ENCODE measurements at regions not wholly inside any gene's neighbourhood (a gene's known extent, or its start where the extent isn't known, plus 50 kb on each side); places are given as distances from the start of the nearest gene placed in this dataset.

DNA sequence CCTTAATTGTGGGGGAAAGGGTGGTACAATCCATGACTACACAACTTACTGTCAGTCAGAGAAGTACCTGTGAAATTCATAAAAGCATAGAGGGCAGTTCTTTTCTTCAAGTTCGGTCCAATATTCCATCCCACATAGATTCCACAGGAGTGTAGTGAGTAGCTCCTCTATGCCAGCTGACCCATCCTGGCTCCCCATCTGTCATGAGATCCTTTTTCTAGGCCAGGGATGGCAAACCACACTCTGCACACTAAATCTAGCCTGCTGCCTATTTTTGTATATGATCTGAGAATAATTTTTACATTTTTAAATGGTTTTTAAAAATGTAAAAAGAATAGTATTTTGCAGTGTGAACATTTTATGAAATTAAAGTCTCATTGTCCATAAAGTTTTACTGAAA is 107.0 kb upstream of the TSPAN2 start:
- CTCF ChIA-PET: no interaction called here
- DNase-seq: no peak
- Mint-ChIP-seq H3K27ac (no peak overlapping the region), H3K9me3 (no peaks in the 10 kb centered on the region), H3K4me3 (no peak overlapping the region), H3K4me1 (ENCODE audit: low read depth) (no peaks in the 10 kb centered on the region), H3K36me3 (no peaks in the 10 kb centered on the region), H3K27me3 (peaks cover 29% of the 10 kb centered on the region)
- intact Hi-C loops (cut with micrococcal nuclease): no loop called here
- POLR2A ChIA-PET: no interaction called here

DNA sequence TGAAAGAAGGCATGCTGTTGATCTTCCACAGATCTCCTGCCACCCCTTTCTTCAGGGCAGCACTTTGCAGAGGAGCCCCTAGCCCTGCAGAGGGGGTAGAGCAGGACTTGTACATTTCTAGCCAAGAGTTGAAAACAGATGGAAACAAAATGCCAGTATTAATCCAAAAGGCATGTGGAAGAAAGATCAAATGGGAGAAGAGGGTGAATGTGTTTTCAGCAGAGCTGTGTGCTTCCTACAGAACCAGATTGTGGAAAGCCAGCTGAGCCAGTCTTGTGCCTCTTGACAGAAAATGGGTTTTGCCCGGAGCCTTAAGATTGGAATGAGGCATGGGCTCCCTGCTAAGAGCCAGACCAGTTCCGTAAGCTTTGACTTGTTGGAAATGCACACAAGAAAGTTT is 105.2 kb upstream of the TSPAN2 start:
- POLR2A ChIA-PET: no interaction called here
- Mint-ChIP-seq H3K27ac (no peak overlapping the region), H3K27me3 (peaks cover 23% of the 10 kb centered on the region), H3K4me3 (no peak overlapping the region), H3K36me3 (no peaks in the 10 kb centered on the region), H3K4me1 (ENCODE audit: low read depth) (no peaks in the 10 kb centered on the region), H3K9me3 (no peaks in the 10 kb centered on the region)
- no peak for DNase-seq
- intact Hi-C loops (cut with micrococcal nuclease): no loop called here
- CTCF ChIA-PET: no interaction called here

DNA sequence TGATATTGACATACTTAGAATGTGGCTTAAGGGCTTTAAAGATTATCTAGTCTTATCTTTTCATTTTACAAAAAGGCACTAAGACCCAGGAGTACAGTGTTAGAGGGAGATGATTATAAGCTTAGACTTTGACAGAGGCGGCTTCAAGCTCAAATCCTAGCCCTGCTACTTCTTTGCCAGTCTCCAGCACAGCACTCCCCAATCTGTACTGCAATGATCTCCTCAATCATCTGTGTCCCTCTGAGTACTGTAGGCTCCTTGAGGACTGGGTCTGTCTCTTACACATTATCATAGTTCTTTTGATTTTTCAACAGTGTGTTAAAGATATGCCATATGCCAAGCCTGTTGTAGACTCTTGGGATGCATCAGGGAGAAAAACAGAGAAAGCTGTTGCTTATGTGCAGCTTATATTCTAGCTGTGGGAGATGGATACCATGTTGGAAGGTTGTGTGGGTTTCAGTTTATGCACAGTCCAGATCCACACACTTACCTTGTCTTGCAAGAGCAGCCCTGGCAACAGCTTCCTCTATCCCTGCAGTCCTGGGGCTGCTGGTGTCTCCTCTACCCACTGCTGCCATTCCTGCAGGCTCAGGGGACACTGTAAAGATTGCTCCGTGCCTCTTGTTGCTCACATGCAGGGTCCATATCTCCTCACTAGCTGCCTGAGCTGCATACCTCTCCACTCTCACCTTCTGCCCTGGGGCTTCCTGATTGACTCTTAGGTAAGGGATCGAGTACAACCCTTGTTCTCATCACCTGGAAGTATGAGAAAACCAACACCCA is 103.9 kb upstream of the TSPAN2 start:
- ChIA-PET POLR2A (no interaction called here), CTCF (no interaction called here)
- Mint-ChIP-seq H3K4me3 (no peak overlapping the region), H3K9me3 (no peaks in the 10 kb centered on the region), H3K36me3 (no peaks in the 10 kb centered on the region), H3K27me3 (peaks cover 18% of the 10 kb centered on the region), H3K4me1 (ENCODE audit: low read depth) (no peaks in the 10 kb centered on the region), H3K27ac (no peak overlapping the region)
- no peak for DNase-seq
- intact Hi-C loops (cut with micrococcal nuclease): no loop called here

DNA sequence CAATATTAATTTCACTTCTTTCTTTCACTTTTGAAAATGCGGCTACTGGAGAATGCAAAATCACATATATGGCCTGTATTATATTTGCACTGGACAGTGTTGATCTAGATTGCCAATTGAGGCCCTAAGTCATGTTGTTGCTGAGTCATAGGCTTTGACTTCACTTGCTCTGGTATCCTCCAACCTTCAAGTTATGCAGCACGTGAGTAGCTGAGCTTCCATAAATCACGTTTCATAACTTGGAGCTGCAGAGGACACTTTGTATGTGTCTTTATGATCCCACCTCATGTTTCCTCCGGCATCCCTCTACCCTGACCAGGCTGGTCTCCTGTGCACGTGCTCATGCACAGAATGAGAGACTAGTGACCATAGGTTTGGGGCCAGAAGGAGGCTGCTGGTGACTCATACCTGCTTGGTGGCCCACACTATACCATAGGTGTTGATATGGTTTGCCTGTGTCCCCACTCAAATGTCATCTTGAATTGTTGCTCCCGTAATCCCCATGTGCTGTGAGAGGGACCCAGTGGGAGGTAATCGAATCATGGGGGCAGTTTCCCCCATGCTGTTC is 103.0 kb upstream of the TSPAN2 start:
- no peaks in the 10 kb centered on the region for H3K9me3 Mint-ChIP-seq
- H3K27me3 Mint-ChIP-seq: peaks cover 12% of the 10 kb centered on the region

DNA sequence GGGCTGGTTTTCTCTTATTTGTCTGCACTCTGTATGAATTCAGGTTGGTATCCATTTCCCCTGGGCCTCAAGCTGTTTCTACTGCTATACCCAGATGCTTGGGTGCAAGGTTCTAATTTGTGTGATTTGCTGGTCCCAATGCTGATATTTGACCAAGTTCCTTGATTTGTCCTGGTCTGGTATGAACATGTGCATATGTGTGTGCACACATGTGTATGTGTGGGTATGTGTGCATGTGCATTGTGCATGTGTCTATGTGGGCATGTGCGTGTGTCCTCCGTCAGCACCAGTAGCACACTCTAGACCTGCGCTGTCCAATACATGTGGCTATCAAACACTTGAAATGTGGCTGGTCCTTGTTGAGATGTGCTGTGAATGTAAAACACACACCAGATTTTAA is 102.4 kb upstream of the TSPAN2 start:
- H3K27me3 Mint-ChIP-seq: peaks cover 8% of the 10 kb centered on the region
- ChIA-PET CTCF (no interaction called here), POLR2A (no interaction called here)
- intact Hi-C loops (cut with micrococcal nuclease): no loop called here
- H3K4me3 Mint-ChIP-seq: no peak overlapping the region
- no peaks in the 10 kb centered on the region for H3K9me3 Mint-ChIP-seq
- no peak overlapping the region for H3K27ac Mint-ChIP-seq
- no peaks in the 10 kb centered on the region for H3K36me3 Mint-ChIP-seq
- DNase-seq: no peak
- H3K4me1 Mint-ChIP-seq (ENCODE audit: low read depth): no peaks in the 10 kb centered on the region

More for the DNA sequence above, 103.0 kb upstream of the TSPAN2 start:
- H3K36me3 Mint-ChIP-seq: no peaks in the 10 kb centered on the region
- no peak overlapping the region for H3K4me3 Mint-ChIP-seq
- ChIA-PET POLR2A (no interaction called here), CTCF (no interaction called here)
- H3K27ac Mint-ChIP-seq: no peak overlapping the region
- intact Hi-C loops (cut with micrococcal nuclease): no loop called here
- no peaks in the 10 kb centered on the region for H3K4me1 Mint-ChIP-seq (ENCODE audit: low read depth)
- no peak for DNase-seq

DNA sequence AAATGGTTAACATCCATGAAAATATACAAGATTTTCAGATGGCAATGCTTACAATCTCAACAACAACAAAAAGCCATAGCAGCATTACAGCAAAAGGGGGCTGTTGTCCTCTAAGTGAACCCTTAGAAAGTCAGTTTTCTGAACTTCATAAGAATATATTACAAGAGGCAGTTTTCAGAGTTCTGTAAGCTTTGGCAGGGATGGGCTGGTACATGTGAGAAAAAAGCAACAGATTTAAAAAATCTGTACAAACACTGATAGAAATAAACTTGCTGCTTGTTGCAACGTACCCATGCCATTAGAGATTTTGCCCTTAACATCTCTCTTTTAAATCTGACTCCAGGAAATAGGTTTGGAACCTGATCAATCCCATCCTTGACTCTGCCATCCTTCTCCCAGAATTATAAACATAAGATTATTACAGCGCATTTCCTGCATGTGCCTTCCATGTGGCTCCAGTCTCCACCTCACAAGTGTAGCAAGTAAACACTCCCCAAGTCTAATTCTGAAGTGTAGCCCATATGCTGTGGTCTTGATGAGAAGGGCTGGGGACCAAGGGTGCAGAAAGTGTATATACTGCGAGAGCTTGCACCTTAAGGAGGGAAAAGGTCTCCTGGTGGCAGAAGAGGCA is 101.4 kb upstream of the TSPAN2 start:
- Mint-ChIP-seq H3K4me3 (no peak overlapping the region), H3K36me3 (no peaks in the 10 kb centered on the region), H3K9me3 (no peaks in the 10 kb centered on the region), H3K27me3 (peaks cover 8% of the 10 kb centered on the region), H3K4me1 (ENCODE audit: low read depth) (no peaks in the 10 kb centered on the region), H3K27ac (no peak overlapping the region)
- intact Hi-C loops (cut with micrococcal nuclease): no loop called here
- DNase-seq: no peak
- POLR2A ChIA-PET: interaction anchor here (0.5 kb wide), 1 partner anchor 61 kb away, joined by 3 read pairs; no protein-coding TSS in a partner anchor
- CTCF ChIA-PET: no interaction called here

DNA sequence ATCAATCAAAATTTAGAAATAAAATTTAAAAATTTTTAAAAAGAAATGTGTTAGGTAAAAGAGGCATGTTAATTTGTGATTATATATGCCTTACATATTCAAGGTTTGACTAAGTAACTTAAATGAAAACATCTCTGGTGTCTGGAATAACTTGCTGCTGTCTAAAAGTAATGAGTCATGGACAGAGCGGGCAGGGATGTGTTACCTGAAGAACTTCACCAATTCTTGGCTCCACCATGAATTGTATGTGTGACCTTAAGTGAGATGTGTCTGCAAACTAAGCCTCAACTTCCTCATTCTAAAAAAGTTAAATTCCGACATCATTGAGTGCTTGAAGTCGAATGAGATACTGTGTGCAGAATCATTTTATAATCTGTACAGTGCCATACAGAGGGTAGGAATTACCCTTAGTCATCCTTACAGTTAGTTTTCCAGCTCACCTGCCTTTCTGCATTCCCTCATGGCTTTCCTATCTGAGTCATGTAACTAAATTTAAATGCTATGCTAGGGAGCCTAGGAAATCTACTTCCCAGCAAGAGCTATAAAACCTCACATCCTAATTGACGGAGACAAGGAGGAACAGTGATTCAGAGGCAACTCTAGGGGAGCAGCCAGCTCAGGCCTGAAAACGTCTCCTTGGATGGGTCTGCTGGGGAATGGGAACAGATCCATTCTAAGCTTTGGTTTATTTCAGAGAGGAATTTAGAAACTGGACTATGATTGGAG is 100.7 kb upstream of the TSPAN2 start:
- Mint-ChIP-seq H3K4me1 (ENCODE audit: low read depth) (peaks cover 4% of the 10 kb centered on the region), H3K36me3 (no peaks in the 10 kb centered on the region), H3K9me3 (no peaks in the 10 kb centered on the region), H3K27me3 (peaks cover 5% of the 10 kb centered on the region), H3K27ac (no peak overlapping the region), H3K4me3 (no peak overlapping the region)
- POLR2A ChIA-PET: interaction anchor here (0.5 kb wide), 1 partner anchor 61 kb away, joined by 3 read pairs; no protein-coding TSS in a partner anchor
- intact Hi-C loops (cut with micrococcal nuclease): no loop called here
- no peak for DNase-seq
- CTCF ChIA-PET: no interaction called here

DNA sequence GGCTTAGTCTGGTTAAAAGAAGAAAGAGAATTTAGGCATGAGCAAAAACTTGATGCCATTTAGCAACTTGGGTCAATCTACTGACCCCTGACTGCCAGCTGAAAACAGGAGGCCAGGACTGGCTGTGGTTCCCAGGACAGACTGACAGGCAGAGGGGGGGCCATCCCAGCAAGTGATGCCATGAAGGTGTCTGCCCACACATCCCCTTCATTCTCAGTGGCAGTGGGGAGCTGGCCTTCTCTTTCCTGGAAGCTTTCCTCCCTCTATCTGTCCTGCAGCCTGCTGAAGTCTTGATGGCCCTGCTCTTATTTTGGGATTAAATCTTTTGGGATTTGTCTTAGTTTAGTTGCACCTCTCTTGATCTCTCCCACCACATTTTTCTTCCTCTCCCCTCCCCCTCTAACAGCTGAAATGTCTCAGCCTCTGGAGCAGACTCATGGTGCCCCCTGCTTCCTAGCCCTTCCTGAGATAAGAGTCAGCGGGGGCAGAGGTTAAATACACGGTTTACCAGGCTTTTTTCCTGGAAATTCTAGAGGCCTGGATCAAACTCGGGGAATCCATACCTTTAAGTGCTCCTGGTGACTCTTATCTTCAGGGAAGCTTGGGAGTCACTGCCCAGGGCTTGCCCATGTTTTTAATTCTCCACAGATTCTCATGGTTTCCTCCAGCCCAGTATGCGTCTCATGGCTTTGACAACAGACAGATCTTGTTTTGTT is 99.5 kb upstream of the TSPAN2 start:
- no peak overlapping the region for H3K4me3 Mint-ChIP-seq
- ChIA-PET POLR2A (no interaction called here), CTCF (no interaction called here)
- no peak overlapping the region for H3K27ac Mint-ChIP-seq
- H3K9me3 Mint-ChIP-seq: no peaks in the 10 kb centered on the region
- H3K27me3 Mint-ChIP-seq: no peaks in the 10 kb centered on the region
- intact Hi-C loops (cut with micrococcal nuclease): no loop called here
- H3K36me3 Mint-ChIP-seq: no peaks in the 10 kb centered on the region
- DNase-seq: no peak
- H3K4me1 Mint-ChIP-seq (ENCODE audit: low read depth): peaks cover 10% of the 10 kb centered on the region

DNA sequence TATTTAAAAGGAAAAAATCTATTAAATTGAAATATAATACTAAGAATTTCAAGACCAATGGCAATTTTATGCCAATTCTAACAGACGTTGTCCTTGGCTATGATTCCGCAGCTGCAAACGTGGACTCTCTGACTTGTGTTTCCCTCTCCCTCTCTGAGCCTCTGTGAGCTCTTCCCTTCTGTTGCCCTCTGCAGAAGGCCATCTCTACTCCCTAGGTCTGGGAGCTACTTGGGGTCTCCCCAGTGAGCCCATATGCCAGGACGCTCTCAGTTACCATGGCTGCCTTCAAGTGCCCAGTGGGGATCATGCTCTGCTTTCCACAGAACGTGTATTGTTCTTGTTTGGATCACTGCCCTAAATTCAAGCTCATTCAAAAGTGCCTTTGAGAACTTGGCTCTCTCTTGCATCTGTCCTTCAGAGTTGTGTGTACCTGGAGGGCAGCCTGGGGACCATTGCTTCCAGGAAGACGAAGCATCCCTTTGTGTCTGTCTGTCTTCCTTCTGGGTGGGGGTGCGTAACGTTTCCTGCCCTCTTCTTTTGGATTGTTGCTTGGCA is 97.5 kb upstream of the TSPAN2 start:
- ChIA-PET POLR2A (no interaction called here), CTCF (no interaction called here)
- DNase-seq: no peak
- peaks cover 10% of the 10 kb centered on the region for H3K4me1 Mint-ChIP-seq (ENCODE audit: low read depth)
- H3K36me3 Mint-ChIP-seq: no peaks in the 10 kb centered on the region
- no peak overlapping the region for H3K4me3 Mint-ChIP-seq
- H3K27ac Mint-ChIP-seq: no peak overlapping the region
- H3K9me3 Mint-ChIP-seq: no peaks in the 10 kb centered on the region
- no peaks in the 10 kb centered on the region for H3K27me3 Mint-ChIP-seq
- intact Hi-C loops (cut with micrococcal nuclease): no loop called here

DNA sequence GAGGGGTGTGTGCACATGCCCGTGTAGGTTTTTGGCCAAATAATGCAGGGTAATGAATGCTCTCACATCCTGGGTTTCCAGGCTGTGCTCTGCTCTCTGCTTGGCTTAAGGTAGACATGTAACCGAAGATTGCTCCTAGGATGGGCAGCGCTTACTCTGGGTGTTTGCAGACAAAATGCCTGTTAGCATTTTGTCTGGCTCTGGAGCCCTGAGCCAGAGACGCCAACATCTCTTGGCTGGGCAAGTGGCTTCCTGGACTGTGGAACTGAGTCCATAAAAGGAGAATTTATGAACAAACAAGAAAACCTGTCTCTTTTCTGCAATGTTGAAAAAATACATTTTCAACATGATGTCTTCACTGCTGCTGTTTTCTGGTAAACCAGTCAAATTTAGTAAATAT is 96.0 kb upstream of the TSPAN2 start:
- no peaks in the 10 kb centered on the region for H3K36me3 Mint-ChIP-seq

DNA sequence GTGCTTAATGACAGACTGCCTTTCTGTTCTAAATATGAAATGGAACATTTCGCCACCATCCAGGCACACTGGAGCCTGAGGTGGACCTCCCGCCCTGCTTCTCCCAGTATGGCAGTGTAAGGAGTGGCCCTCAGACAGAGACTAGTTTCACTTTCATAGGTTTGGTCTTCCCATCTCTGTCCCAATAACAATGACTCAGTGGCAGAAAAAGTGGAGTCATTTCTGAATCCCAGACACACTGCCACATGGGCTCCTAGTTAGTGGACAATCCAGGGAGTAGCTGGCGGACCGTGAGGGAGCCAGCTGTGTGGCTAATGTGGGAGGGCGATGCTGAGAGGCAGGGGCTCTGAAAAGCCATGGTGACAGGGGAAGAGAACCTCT is 95.6 kb upstream of the TSPAN2 start:
- no peak overlapping the region for H3K4me3 Mint-ChIP-seq
- no peaks in the 10 kb centered on the region for H3K27me3 Mint-ChIP-seq
- H3K4me1 Mint-ChIP-seq (ENCODE audit: low read depth): peaks cover 10% of the 10 kb centered on the region
- POLR2A ChIA-PET: no interaction called here
- intact Hi-C loops (cut with micrococcal nuclease): loop anchor here (2.0 kb wide), 1 partner anchor 86 kb away; no protein-coding TSS in a partner anchor
- H3K9me3 Mint-ChIP-seq: no peaks in the 10 kb centered on the region
- CTCF ChIA-PET: no interaction called here
- peak overlapping the region; percentile 61 for H3K27ac Mint-ChIP-seq
- no peak for DNase-seq
- no peaks in the 10 kb centered on the region for H3K36me3 Mint-ChIP-seq

More for the DNA sequence above, 96.0 kb upstream of the TSPAN2 start:
- peaks cover 10% of the 10 kb centered on the region for H3K4me1 Mint-ChIP-seq (ENCODE audit: low read depth)
- no peak overlapping the region for H3K27ac Mint-ChIP-seq
- no peak for DNase-seq
- no peaks in the 10 kb centered on the region for H3K27me3 Mint-ChIP-seq
- intact Hi-C loops (cut with micrococcal nuclease): loop anchor here (2.0 kb wide), 1 partner anchor 87 kb away; no protein-coding TSS in a partner anchor
- POLR2A ChIA-PET: no interaction called here
- H3K9me3 Mint-ChIP-seq: no peaks in the 10 kb centered on the region
- CTCF ChIA-PET: no interaction called here
- H3K4me3 Mint-ChIP-seq: no peak overlapping the region

Data from activated CD4-positive, alpha-beta memory T cell treated with anti-CD3 and anti-CD28 coated beads for 36 hours (primary cell).